ENCODE measurements at regions not wholly inside any gene's neighbourhood (a gene's known extent, or its start where the extent isn't known, plus 50 kb on each side); places are given as distances from the start of the nearest gene placed in this dataset.
"Not testable (repeated sequence)": the region's sequence is repeated elsewhere in the genome, so short reads cannot be mapped to it uniquely, and the experiment has no call there.

DNA sequence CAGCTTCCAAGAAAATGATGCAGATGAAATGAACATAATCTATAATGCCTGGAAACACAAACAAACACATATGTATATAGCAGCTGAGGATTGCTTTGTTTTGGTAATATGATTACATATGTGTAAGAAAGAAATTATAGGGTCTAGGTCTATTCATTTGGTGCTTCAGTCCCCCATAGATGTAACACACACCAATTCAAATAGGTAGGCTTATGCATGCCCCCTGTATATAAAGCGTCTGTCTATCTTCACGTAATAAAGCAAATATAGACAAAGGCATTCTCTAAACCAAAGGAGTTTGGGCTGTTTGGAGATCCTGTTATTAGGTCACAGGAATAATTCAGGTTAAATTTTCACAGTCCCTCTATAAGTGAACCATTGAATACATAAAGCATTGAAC is 270.4 kb upstream of the SGK1 start:
- in situ Hi-C loops (cut with MboI; ENCODE audit: low sequenced_read_pairs) = no loop called here

- in situ Hi-C loops (cut with MboI; ENCODE audit: low sequenced_read_pairs) = no loop called here
These were observed 267.6 kb upstream of the SGK1 start for GRCh38 chr6:134585517-134585873.

- in situ Hi-C loops (cut with MboI; ENCODE audit: low sequenced_read_pairs) = no loop called here
These were observed 267.1 kb upstream of the SGK1 start for GRCh38 chr6:134584847-134585516.

GRCh38 chr6:134577998-134578397 is 260.1 kb upstream of the SGK1 start:
- in situ Hi-C loops (cut with MboI; ENCODE audit: low sequenced_read_pairs) = no loop called here

- in situ Hi-C loops (cut with MboI; ENCODE audit: low sequenced_read_pairs) = no loop called here
These were observed 257.3 kb upstream of the SGK1 start for GRCh38 chr6:134575221-134575620.

DNA sequence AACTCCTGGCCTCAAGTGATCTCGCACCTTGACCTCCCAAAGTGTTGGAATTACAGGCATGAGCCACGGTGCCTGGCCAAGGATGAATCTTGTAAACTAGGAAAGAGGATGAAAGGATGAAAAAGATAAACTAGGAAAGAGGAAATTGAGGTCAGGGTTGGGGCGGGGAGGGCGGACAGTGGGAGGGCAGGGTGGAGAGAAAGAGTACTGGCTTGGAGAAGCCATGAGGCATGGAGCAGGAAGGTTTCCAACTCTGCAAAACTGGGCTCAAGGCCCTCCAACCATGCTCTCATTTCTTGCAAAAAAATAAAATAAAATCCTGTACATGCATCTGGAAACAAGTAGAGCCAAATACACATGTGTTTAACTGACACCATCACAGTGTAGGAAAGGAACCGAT is 256.6 kb upstream of the SGK1 start:
- in situ Hi-C loops (cut with MboI; ENCODE audit: low sequenced_read_pairs) = no loop called here

GRCh38 chr6:134569996-134570395 is 252.1 kb upstream of the SGK1 start:
- in situ Hi-C loops (cut with MboI; ENCODE audit: low sequenced_read_pairs) = not testable (repeated sequence)

- in situ Hi-C loops (cut with MboI; ENCODE audit: low sequenced_read_pairs) = no loop called here
These were observed 246.8 kb upstream of the SGK1 start for GRCh38 chr6:134564705-134565104.

DNA sequence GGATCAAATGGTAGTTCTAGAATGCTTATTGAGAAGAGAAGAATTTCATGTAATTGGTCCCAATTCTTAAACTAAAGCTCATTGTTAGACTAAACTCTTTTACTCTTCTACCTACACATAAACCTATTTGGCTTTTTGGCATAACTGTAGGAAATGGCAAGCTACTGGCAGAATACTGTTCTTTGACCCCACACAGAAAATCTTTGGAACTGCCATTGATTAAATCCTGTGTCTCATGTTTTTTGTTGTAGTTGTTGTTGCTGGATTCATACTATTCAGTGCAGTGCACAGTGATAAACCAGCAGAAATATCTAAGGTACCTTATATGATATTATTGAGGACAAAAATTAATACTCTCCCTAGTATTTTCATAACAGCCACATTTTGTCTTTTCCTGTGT is 242.1 kb upstream of the SGK1 start:
- in situ Hi-C loops (cut with MboI; ENCODE audit: low sequenced_read_pairs) = no loop called here

DNA sequence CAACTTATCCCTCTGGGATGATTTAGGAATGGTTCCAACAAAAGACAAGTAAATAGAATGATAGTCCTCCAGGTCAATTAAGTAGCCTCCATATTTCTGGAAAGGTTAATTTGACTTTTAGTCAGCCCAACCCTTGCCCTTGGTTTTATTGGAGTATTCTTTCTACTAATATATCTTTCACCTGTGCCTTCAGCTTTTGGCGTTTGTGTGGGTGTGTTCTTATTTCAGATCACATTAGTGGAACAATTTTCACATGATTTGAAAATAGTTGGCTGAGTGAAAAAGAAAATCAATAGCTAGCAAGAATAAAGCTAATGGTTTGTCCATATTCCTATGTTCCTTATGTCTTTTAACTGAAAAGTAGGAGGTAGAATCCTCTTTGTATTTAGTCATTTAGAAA is 239.6 kb upstream of the SGK1 start:
- in situ Hi-C loops (cut with MboI; ENCODE audit: low sequenced_read_pairs) = no loop called here

DNA sequence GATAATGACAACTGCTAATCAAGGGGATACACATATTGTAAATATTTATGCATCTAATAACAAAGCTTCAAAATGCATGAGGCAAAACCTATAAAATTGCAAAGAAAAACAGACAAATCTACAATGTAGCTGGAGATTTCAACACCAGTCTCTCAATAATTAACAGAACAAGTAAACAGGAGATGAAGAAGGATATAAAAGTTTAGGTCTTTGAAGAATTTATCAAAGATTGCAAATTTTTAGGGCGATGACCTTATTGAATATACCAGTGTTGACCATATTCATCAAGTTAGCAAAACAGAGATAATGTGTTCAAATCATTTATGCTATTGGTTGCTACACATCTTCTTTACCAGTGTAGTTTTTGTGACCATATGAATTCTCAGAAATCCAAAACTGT is 237.8 kb upstream of the SGK1 start:
- in situ Hi-C loops (cut with MboI; ENCODE audit: low sequenced_read_pairs) = no loop called here

DNA sequence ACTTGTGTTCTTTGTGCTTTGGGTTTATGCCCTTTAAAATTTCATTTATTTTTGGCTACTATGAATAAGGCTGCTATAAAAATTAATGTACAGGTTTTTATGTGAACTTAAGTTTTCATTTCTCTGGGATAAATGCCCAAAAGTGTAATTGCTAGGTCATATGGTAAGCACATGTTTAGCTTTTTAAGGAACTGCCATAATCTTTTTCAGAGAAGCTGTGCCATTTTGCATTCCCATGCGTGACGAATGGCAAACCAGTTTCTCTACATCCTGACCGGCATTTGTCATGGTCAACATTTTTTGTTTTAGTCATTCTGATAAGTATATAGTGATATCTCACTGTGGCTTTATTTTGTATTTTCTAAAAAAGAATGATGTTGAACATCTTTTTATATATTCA is 236.0 kb upstream of the SGK1 start:
- in situ Hi-C loops (cut with MboI; ENCODE audit: low sequenced_read_pairs) = no loop called here

DNA sequence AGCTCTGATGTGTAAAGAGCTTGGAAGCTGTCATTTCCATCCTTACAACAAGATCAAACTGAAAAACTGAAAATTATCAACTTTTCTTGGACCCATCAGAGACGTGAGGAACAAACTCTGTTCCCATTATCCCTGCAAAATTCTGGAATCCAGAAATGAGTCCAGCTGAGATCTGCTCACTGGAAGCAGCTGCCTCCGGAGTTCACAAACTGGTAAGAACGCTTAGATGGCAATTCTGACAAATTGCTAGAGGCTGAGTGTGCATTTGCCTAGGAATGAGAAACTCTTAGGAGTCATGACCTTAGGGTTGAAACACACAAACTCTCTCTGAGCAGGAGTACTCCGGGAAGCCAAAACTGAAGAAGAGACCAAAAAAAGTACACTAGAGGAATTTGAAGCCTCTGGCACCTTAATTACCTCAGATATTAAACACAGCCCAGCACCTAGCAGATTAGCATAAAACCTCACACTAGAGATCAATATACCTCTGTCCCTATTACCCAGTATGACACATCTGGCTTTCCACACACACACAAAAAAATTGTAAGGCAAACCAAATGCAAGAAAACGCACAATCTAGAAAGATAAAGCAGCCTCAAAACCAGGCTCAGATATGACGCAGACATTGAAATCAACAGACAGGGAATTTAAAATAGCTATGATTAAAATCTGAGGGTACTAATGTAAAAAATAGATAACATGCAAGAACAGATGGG is 233.5 kb upstream of the SGK1 start:
- in situ Hi-C loops (cut with MboI; ENCODE audit: low sequenced_read_pairs) = no loop called here

DNA sequence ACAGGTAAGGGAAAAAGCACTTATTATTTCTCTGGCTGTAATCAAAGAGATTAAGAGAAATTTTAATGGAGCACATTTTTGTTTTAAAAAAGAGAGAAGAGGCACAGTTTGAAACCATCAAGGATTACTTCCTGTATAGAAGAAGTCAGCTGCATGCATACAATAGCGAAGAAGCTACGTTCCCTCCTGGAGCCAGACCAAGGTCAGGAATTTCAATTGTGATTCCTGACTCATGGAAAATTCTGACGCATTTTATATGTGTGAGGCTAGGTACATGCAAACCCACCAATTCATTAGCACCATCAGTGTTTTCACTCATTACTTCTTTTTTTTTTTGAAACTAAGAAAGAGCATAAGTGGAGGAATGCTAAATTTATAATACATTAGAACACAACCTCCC is 232.7 kb upstream of the SGK1 start:
- in situ Hi-C loops (cut with MboI; ENCODE audit: low sequenced_read_pairs) = no loop called here

- in situ Hi-C loops (cut with MboI; ENCODE audit: low sequenced_read_pairs) = no loop called here
These were observed 231.9 kb upstream of the SGK1 start for GRCh38 chr6:134549854-134550253.

DNA sequence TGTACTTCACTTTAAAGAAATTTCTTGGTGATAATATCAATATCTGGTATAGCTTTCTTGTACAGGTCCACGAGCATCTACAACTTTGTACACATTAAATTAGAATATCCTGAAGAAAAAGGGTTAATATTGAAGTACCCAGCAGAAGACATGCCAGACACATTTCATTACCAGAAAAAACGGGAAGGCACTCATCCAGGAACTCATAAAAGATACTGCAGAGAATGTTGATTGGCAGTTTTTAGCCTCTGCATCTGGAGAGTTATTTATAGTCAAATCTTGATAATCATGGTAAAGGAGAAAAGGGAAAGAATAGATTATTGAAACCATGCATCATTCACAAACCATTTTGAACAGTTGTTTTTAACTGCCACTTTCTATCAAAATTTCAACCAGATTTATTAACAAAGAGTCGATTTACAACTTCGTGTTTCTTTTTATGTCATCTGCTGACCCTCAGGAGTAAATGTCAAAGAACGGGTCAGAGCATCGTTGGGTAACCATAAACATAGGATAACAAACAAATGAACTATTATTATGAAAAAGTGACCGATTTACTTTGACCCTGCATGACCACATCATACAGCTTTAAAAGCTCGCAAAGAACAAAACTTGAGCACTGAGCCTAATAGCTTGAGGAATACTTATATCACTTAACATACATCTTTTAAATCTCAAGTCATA is 229.2 kb upstream of the SGK1 start:
- in situ Hi-C loops (cut with MboI; ENCODE audit: low sequenced_read_pairs) = no loop called here

- in situ Hi-C loops (cut with MboI; ENCODE audit: low sequenced_read_pairs) = no loop called here
These were observed 226.8 kb upstream of the SGK1 start for GRCh38 chr6:134544737-134545136.

DNA sequence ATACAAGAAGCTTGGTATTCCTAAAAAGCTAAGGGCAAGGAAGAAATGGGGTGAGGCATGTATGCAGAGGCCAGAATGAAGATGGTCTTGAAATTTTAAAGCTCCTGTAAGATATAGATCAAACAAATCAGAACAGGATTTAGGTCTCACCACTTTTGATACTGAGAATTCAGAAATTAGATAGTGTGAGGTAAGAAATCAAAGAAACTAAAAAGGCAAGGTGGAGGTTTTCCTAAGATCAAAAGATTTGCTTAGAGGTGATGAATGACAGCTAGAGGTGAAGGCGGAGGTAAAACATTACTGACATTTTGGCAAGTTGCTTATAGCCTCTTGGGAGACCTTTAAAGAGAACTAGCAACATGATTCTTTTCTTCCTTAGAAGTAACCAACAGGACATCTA is 225.2 kb upstream of the SGK1 start:
- in situ Hi-C loops (cut with MboI; ENCODE audit: low sequenced_read_pairs) = no loop called here

DNA sequence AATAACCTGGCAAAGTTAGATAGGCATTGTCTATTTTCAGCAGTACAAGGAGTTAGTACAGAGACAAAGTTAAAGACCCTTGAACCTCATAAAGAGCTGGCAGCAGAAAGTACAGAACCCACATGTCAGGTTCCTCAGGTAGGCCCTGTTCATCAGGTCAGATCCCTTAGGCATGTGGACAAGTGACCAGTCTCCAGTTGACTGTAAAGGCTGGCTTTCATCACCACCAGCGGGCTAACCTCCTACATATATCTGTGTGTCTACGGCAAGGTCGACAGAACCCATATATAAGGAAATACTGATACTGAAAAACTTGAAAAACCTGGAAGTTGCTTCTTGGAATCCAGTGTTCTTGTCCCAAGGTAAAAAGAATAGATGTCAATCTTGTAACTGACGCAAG is 223.1 kb upstream of the SGK1 start:
- in situ Hi-C loops (cut with MboI; ENCODE audit: low sequenced_read_pairs) = no loop called here

- in situ Hi-C loops (cut with MboI; ENCODE audit: low sequenced_read_pairs) = no loop called here
These were observed 222.0 kb upstream of the SGK1 start for GRCh38 chr6:134539865-134540323.

GRCh38 chr6:134537765-134538164 is 219.9 kb upstream of the SGK1 start:
- in situ Hi-C loops (cut with MboI; ENCODE audit: low sequenced_read_pairs) = not testable (repeated sequence)

DNA sequence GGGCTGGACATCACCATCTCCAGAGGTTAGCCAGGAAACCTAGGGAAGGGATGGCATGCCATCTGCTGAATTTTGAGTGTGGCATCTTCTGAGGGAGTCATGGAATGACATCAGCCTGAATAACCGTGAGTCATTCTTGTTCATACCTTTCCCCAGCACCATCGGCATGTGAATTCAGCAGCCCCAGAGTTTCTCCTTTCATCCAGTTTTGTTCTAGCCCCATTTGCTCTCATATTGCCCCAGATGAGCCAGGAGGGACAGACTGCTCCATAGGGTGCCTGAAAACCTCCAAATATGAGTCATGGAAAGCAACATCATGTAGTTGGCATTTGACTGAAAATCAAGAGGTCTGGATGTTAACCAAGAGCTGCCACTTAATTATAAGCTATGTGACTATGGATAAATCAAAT is 219.2 kb upstream of the SGK1 start:
- in situ Hi-C loops (cut with MboI; ENCODE audit: low sequenced_read_pairs) = no loop called here

Measured in HL-60/S4 (cell line).